ENCODE measurements at regions not wholly inside any gene's neighbourhood (a gene's known extent, or its start where the extent isn't known, plus 50 kb on each side); places are given as distances from the start of the nearest gene placed in this dataset.

DNA sequence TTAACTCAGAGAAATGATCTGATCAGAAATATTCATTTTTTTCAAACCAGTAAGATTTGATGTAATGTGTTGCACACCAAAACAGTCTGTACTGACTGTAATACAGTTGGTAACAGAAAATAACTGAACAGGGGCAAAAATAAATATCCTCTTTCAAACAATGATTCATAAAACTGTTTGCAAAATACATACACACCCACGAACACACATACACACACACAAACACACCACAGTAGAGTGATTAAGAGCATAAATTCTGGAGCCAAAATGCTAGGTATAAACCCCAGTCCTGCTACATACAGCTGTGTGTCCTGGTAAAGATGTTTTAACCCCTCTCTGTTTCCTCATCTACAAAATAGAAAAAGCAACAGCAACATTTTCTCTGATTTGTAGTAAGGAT is 376.6 kb downstream of the PDGFC start:
- DNase-seq (ENCODE audit: low read depth), result no peak

DNA sequence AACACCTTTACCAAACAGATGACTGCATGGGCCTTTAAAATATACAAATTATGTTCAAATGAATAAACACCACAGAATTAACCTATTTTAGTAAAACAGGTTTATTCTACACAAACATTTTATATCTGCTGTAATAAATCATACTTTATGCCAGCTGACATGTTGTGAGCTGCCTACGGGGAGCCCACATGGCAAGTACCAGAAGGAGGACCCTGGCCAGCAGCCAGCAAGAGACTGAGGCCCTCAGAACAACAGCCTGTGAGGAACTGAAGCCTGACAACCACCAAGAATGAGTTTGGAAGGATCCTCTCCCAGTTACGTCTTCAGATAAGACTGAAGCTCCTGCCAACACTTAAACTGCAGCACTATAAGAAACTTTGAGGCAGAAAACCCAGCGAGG is 377.0 kb downstream of the PDGFC start:
- no peak for DNase-seq (ENCODE audit: low read depth)

DNA sequence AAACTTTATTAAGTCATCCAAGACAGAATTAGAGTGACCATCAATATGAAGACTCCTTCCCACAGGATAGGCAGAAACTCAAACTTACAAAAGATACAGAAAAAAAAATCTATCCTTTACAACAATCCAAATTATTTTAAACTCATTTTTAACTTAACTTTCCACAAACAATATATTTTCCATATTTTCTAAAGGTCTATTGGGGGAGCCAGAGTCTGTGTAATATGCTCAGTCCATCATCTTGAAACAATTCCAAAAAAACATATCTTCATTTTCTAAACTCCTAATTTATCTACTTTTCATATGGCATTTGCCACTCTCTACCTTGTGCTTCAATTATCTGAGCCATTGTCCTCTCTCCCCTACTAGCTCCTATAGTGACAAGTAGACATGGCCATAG is 378.1 kb downstream of the PDGFC start:
- DNase-seq (ENCODE audit: low read depth), result no peak

DNA sequence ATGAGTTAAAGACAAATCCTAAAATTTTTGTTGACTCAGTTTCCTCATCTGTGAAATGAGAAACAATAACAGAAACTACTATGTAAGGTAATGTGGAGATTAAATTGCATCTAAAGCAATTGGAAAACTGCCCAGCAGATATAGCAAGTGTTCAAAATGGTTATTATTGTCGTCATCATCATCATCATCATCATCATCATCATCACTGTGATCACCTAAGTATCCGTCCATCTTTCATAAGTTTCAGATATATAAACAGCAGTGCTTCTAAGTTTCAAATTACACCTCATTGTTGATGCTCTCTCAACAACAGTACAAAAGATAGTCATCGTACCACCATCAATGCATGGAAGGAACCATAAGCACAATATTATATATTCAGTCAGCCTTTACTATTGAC is 379.9 kb downstream of the PDGFC start:
- no peak for DNase-seq (ENCODE audit: low read depth)

DNA sequence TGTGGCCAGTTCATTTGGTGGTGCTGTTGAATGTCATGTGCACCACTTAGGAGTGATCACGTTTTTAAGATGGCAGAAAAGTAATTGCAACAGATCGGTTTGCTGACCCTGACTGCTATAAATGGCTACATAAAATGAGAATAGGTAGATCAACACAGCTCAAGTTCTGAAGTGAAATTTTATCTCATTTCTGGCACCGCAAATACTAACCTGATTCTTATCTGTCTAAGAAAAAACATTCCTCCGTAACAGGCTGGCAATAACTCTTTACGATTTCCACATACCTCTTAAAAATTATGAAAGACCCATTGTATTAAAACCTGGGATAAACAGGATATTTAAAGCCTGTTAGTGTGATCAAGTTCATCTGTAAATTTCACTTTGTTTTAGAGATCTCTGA is 387.5 kb downstream of the PDGFC start:
- no peak for DNase-seq (ENCODE audit: low read depth)

DNA sequence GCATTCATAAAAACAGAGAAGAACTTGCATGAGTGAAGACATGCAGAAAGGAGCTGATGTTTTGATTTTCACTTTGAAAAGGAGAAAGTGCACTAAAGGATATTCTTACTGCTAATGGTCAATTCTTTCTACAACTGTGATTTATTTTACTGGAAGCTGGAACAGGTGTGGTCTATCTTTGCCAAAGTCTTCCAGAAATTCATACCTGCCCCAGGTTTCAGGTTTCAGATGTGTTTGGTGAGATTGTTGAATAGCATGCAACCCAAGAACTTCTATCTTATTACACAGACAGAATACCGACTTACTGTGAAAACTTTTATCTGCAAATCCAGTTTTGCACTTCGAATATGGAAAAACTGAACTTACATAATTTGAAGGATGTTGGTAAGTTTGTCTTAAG is 388.3 kb downstream of the PDGFC start:
- no peak for DNase-seq (ENCODE audit: low read depth)

DNA sequence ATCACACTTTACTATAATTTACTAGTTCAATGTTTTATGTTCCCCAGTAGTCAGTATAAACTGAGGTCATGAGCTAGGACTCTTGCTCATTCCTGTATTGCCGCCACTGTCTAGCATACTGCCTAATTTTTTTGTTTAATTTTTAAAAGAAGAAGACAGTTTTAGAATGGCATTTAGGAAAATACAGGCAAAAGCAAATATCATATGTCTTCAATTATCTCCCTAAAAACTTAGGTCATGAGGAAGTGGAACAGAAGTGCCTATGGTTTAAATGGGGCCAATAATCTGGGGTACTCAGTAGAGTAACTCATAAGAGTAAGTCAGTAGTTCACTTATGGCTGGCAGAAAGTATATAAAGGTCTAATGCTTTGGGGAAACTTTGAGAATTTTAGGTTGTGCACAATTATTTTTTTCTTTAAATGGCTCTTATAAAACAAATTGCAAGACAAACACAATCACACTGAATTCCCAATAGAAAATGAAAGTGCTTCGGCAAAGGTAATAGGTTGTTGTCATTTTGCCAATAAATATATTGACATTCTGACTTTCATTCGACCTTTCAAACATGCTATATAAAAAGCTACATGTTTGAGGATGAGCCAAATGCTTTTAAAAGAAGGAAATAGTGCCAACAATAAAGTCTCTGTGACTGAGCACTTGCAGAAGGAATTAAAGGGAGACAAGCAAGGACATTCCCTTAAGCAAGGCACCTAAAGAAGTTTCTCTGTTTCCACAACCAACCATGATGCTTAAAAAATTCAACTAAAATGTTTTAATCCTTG is 390.1 kb downstream of the PDGFC start:
- no peak for DNase-seq (ENCODE audit: low read depth)

DNA sequence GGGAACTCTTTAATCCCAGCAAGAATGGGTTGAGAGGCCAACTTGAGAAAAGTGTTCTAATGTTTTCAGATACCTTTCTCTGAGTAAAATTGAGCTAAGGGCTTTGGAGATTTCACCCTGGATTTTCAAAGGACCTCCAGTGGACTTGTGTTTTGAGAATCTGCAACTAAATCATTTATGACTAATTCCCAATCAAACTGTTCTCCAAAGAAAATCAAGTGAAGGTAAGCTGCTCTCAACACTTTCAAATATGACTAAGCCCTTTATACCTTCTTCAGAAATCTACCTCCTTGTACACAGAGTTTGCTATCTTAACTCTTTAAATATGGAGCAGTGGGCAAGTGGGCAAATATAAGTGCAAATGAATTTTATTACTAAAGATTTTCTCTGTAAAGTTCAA is 392.9 kb downstream of the PDGFC start:
- DNase-seq (ENCODE audit: low read depth), result no peak

DNA sequence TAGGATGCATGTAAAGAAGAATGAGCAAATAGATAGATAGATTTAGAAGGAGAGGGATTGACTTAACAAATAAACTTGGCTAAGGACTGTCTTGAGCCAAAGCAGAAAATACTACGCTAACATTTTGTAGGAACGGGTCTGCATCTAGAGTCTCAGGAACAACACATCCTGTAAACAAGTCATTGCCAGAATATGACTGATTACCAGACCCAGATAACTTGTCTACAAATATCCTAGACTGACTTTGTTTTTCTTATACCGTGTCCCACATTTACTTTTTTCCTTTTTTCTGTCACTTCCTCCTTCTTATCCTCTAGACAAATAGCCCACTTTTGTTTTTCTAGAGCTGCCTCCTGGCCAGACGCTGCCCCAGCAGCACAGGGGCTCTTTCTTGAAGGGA is 393.6 kb downstream of the PDGFC start:
- DNase-seq (ENCODE audit: low read depth), result no peak

DNA sequence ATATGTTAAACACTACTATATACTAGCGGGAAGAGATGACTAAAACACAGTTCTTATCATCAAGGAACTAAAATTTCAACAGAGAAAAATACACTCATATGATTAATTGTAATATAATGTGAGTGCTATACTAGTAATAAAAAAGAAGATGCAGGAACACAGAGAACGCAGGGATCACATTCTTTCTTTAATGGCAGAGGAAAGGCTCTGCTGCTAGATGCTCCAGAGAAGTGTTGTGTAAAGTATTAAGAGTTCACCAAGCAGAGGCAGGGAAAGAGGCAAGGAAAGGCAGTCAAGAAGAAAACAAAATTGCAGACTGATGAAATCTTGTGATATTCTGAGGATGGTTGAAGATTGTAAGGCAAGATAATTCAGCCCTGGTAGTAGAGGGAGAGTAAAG is 394.7 kb downstream of the PDGFC start:
- DNase-seq (ENCODE audit: low read depth), result no peak

DNA sequence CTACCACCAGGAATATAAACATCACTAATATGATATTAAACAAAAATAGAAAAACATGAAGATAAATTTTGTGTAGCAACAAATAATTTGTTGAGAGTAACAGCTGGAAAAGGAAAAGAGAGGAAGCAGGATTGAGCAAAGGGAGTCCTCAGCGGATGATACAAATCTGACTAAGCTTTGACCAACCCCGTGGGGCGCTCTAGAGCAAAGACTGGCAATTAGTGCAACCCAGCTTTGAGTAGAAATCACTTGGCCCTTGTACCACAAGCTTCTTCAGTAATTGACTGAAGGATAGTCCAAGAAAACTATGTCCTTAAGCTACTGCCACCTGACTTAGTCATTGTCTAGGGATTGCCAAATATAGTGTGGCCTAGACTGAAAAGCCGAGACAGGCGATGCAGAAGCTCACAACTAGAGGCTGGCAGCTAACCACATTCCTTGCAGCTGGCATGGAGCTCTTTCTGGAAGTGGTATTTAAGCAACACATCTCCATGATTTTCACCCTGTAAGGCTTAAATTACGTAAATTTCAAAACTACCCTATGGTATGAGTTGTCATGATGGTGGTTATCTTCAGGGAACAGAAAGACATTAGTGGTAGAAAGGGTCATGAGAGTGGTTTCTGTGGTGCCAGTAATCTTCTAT is 396.0 kb downstream of the PDGFC start:
- peak; percentile 18 for DNase-seq (ENCODE audit: low read depth)

DNA sequence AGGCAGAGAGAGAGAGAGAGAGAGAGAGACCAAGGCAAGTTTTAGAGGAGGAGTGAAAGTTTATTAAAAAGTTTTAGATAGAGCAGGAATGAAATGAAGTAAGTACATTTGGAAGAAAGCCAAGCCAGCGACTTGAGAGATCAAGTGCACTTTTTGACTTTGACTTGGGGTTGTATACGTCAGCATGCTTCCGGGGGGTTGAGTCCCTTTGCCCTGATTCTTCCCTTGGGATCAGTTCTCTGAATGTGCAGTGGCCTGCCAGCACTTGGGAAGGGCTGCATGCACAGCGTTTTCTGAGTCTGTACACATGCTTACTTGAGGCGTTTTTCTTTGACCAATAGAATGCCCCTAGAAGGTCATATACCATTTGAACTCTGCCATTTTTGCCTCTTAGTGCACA is 400.5 kb downstream of the PDGFC start:
- no peak for DNase-seq (ENCODE audit: low read depth)

DNA sequence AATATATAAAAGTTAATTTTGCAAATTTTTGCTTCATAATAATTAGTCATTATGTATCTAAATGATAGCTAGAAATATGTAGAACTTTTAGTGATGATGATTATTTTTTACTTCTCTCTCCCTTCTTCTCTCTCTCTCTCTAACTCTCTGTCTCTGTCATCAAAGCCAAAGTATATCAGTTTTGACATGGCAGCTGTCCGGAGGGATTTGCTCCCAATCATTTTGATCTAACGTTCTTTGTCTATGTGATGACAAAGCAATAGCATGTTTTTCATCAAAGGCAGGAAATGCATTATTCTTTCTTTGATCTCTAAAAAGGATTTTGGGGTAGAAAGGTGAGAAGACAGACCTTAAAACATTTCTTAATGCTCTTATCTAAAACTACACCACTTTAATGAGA is 402.1 kb downstream of the PDGFC start:
- DNase-seq (ENCODE audit: low read depth), result no peak

DNA sequence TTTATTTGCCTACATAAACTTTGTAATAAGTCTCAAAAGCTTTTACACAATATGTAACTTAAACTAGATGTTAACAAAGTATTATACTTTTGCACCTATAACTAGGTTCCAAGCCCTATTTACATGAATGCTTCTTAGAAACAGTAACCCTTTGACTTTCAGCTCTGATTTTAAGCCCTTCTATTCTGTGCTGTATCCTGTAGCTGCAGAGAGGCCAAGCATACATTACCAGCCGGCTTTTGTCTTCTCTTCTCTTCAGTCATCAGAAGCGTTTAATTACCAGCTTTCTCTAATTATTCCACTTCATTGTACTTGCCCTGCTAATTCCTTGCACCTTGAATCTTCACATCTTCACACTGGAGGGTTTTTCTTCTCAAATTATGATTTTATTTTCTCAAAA is 403.1 kb downstream of the PDGFC start:
- no peak for DNase-seq (ENCODE audit: low read depth)

DNA sequence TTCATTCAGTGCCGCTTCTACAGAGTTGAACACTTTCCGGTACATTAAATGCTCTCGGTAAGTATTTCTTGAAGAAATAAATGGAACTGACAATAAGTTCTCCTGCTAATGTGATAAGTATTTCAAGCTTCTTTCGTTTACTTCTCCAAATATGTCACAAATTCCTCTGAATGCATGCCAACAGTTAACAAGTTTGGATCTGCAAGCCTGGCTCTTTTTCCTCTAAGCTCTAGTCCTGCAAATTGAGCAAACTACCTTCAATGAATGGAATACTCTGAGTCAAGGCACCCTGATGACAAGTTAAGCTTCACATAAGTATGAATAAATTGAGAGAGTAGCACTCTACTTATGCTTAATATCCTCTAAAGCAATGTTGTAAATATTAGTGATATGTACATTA is 403.6 kb downstream of the PDGFC start:
- DNase-seq (ENCODE audit: low read depth), result no peak

DNA sequence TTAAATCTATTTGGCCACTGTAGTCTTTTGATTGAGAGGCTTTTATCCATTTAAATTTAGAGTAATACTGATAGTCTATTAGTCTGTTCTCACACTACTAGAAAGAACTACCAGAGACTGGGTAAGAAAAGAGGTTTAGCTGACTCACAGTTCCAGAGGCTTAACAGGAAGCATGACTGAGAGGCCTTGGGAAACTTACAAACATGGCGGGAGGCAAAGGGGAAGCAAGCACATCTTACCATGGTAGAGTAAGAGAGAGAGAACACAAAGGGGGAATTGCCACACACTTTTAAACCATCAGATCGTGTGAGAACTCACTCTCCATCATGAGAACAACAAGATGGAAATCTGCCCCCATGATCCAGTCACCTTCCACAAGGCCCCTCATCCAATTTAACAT is 410.9 kb downstream of the PDGFC start:
- DNase-seq (ENCODE audit: low read depth), result no peak

DNA sequence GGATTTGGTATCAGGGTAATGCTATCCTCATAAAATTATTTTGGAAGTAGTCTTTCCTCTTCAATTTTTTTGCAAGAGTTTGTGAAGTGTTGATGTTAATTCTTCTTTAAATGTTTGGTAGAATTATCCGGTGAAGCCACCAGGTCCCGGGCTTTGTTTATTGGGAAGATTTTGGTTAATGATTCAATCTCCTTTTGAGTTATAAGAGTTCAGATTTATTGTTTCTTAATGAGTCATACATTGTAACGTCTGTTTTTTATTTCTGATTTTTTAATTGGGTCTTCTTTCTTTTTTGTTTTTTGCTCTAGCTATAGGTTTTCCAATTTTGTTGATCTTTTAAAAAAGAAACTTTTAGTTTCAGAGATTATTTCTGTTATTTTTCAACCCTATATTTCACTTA is 412.3 kb downstream of the PDGFC start:
- no peak for DNase-seq (ENCODE audit: low read depth)

DNA sequence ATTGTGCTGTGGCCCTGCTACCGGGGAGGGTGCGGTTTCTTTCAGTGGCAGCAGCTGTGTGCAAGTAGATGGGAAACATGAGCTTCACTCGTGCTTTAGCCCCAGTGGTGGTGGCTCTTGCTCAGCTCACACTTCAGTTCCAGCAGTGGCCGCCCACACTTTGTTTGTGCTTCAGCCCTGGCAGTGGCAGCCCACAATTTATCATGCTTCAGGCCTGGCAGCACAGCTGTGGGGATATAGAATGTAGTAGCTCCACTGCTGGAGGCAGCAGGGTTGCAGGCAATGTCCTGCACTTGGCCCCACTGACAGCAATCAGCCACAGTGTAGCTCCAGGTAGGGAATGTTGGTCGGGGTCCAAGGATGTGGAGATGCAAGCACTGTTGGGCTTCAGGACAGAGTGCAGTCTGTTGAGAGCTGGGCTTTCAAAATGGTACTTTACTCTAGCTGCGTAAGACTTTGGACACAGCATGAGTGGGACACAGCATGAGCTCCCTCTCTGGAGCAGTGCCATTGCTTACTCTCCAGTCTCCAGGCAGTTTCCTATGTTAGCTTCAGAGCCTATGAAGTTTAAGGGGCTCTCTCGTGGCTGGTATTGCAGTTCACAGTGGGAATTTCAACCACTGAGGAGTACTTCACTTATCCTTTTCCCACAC is 413.1 kb downstream of the PDGFC start:
- DNase-seq (ENCODE audit: low read depth), result no peak

DNA sequence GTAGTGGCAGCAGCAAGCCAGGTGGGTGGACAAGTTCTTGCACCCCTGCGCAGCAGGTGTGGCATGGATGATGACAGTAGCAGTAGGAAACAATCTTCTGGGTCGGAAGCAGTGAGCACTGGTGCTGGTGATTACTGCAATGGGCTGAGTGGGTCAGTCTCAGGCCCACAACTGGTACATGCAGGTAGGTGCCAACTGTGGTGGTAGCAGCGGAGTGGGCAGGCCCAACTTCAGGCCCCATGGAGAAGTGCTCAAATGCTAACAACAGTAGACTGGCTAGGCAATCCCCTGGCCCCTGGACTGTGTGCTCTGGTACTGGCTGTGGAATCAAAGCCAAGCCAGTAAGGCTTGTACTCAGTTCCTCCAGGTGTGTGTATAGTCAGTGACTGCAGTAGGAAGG is 413.7 kb downstream of the PDGFC start:
- DNase-seq (ENCODE audit: low read depth), result no peak

DNA sequence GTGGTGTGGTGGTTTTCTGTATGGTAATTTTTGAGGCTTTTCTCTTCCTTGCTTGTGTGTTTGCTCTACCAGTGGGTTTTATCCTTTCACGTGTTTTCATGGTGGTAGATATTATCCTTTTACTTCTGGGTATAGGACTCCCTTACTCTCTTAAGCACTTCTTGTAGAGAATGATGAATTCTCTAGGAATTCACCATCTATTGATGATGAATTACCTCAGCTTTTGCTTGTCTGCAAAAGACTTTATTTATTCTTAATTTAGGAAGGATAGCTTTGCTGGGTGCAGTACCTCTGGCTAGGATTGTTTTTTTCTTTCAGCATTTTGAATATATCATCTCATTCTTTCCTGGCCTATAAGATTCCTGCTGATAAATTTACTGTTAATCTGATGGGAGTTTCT is 415.3 kb downstream of the PDGFC start:
- no peak for DNase-seq (ENCODE audit: low read depth)

DNA sequence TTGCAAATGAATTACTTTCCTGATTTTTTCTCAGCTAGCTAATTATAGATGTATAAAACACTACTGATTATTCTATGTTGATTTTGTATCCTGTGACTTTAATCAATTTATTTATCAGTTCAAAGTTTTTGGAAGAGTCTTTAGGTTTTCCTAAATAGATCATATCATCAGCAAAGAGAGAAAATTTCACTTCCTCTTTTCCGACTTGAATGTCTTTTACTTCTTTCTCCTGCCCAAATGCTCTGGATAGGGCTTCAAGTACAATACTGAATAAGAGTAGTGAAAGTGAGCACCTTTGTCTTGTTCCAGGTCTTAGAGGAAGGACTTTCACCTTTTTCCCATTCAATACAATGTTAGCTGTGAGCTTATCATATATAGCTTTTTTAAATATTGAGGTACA is 417.9 kb downstream of the PDGFC start:
- DNase-seq (ENCODE audit: low read depth), result no peak

DNA sequence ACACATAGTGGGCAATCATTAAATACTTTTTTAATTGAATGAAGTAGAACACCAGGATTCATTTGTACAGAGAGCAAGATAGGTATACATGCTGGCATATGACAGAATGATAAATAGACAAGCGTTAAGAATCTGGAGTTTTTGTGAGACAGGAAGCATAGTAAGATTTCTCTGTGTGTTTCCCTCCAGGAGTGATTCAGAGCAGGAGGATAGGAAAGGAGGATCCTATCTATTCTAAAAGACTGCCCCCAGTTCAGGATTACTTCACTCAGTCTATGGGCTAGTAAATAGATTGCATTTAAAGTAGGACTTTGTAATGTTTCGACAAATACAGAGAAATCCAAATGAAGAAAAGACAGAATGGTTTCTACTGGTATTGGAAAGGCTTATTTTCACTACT is 423.7 kb downstream of the PDGFC start:
- no peak for DNase-seq (ENCODE audit: low read depth)

DNA sequence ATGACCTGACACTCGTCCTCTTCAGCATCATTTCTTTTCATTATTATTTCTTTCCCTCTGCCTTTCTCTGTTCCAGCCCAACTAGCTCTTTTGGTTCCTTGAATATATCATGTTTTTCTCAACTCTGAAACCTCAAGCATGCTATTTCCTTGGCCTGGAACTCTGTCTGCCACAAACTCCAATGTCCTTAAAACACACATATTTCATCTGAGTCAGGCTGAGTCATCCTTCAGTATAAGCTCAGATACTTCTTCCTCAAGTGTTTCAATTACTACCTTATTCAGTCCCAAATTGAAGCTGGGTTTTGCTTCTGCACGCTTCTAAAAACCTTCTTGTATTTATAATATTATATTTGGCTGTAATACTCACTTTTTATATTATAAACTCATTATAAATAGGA is 424.2 kb downstream of the PDGFC start:
- DNase-seq (ENCODE audit: low read depth), result no peak
